Kidney capillary endothelial cell (primary cell): ENCODE measurements at regions not wholly inside any gene's neighbourhood (a gene's known extent, or its start where the extent isn't known, plus 50 kb on each side); places are given as distances from the start of the nearest gene placed in this dataset.
"Not testable (repeated sequence)": the region's sequence is repeated elsewhere in the genome, so short reads cannot be mapped to it uniquely, and the experiment has no call there.

Source experiments
- DNase-seq: peaks from one replicate; pipeline ENCODE4 v3.0.0-alpha.2; 2018; ENCODE audit warnings: low spot score

DNA sequence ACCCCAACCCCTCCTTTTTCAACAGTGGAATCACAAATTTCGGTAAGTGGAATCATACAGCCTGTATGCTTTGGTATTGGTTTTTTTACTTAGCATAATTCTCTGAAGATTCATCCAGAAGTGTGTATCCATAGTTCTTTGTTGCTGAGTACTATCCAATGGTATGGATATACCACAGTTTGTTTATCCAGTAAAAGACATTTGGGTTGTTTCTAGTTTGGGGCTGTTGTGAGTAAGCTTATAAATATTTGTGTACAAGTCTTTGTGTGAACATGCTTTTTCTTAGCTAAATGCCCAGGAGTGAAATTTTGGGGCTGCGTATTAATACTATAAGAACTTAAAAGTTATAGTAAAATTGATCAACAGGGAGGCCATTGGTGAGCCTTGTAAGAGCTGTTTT, 57.5 kb upstream of the GC start:
- DNase-seq: no peak

DNA sequence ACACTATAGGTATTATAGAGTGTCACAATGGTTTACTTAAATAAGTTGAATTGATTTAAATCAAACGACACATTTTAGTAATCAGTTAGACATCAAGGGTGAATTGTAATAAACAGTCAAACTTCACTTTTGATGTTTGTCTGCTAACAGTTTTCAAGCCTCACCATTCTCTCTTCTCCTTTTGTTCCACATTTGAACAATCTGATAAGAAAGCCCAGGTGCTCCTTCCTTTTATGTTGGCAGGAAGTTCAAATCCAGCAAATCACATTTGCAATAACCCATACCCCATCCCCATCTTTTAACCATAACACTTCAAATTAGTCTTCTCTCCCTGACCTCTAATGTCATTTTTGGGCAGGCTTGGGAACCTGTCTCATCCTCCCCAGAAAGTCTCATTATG, 63.4 kb upstream of the GC start:
- DNase-seq: no peak

DNA sequence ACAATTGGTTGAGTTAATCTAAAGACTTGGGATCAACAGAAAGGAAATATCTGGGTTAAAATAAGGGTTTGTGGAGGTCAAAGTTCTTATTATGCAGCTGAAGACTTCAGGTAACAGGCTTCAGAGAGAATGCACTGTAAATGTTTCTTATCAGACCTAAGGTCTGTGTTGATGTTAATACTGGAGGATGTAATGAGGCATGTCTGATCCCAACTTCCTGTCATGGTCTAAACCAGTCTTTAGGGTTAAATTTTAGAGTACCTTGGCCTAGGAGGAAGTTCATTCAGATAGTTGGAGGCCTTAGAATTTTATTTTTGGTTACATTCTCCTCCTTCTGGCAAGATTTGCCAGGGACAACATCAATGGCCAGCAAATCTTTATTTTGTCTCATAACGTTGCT, 72.1 kb upstream of the GC start:
- DNase-seq: no peak

DNA sequence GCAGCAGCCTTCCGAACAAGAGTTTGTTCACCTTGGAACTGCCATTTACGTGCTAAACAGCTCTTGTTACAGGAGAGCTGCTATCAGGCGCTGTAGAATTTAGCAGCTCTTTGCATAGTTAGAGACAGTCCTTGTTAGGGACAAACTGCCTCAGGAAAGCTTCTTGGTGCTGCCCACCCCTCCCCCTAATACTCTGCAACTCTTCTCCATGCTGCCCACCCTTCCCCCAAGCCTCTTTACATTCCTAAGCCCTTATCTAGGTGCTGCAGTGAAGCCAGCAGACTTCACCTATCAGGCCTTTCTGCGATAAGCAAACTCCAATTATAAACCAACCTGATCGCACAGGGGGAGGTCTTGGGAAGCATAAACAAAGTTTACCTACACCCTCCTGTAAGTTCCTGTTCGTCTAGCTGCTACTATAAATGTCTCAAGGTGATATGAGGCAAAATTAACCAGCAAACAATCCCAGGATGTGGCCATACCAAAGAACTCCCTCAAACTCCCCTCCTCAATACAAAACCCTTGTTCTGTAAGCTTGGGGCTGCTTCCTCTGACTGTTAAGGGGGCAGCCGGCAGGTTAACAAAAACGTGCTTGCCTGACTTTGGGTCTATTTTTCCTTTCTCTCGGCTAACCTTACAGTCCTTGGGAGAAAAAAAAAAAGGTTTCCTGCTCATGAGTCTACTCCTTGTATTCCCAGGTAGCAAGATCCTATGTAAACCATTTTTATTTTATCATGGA, 74.0 kb upstream of the GC start:
- DNase-seq: no peak

DNA sequence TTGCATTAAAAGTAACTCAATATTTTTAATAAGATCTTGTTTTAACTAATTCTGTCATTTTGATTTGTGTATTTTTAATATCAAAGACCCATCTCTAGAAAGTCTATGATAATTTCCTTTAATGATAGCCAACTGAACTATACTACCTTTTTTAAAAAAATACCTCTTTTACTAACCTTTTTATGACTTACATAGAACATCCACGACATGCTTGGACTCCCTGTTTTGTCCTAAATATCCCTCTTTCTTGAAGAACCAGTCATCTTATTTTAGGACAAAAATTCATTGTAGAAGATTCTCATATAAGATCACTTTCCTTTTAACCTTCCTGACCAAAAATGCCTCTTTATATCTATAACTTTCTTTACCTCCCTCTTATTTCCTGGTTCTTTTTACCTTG, 76.8 kb upstream of the GC start:
- DNase-seq: no peak

DNA sequence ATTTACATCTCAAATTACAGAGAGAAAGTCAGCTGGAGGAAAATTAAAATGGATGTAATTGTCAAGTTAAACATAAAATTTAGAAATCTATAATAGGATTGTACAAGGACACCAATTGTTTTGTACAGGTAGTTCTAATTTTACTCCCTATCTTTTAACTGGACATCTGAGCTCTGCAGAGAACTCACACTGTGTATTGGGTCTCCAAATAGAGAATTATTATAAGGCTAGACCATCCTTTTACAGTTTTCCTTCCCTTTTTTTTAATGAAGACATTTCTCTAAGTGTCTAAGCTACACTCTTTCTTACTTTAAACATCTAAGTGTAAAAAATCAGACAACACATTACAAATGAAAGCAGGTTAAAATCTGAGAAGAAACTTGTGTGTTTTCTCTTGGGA, 78.4 kb upstream of the GC start:
- DNase-seq: no peak

DNA sequence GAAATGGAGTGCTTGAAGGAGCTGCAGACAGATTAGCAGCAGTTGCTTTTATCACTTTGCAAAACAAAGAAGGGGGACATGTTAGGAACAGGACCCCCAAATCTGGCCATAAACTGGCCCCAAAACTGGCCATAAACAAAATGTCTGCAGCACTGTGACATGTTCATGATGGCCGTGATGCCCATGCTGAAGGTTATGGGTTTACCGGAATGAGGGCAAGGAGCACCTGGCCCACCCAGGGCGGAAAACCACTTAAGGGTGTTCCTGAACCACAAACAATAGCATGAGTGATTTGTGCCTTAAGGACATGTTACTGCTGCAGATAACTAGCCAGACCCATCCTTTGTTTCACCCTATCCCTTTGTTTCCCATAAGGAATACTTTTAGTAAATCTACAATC, 79.6 kb upstream of the GC start:
- DNase-seq: no peak

DNA sequence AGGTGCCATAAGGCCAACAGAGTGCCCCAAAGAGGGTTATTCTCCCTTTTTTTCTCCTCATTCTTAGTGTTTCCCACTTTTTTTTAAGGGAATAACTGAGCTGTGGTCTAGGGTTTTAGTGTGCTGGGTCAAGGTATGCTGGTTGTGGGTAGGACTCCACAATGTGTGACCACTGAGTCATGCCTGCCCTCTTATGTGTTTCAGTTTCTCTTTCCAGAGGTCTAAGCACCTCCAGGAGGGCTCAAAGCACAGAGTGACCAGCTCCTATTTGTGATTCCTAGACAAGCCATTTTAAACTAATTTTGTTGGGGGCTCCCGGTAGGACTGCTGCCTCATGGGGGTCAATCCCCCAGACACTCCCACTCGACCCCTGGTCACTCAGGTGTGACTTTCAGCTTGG, 80.5 kb upstream of the GC start:
- DNase-seq: no peak

DNA sequence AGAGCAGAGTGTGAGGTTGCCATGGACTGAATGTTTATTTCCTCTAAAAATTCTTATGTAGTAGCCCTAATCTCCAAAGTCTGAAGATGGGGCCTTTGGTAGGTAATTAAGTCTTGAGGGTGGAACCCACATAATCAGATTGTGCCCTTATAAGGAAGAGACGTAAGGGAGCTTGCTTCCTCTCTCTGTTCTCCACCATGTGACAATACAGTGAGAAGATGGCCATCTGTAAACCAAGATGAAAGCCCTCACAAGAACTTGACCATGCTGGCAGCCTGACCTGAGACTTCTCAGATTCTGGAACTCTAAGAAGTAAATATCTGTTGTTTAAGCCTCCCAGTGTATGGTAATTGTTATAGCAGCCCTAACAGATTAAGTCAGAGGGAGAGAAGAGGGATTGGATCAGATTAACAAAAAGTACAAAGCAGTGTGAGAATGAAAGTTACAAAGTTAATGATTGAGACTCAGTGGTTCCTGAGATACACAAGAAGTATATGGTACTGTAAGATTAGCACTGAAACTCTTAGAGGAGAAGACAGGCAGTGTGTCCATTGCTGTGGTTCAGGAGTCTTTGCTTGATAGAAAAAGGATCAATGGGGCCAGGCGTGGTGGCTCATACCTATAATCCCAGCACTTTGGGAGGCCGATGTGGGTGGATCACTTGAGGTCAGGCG, 82.5 kb upstream of the GC start:
- DNase-seq: no peak

DNA sequence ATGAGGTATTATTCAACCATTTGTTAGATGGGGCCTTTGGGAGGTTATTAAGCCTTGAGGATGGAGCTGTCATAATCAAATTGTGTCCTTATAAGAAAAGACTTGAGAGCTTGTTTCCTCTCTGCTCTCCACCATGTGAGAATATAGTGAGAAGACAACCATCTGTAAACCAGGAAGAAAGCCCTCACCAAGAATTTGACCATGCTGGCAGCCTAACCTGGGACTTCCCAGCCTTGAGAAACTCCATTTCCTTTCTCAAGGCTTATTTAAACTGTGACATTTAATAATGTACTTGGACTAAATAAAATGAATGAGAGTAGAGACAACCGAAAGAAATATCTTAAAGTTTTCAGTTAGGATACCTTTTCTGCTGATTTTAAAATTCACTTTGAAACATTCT, 83.7 kb upstream of the GC start:
- DNase-seq: no peak

DNA sequence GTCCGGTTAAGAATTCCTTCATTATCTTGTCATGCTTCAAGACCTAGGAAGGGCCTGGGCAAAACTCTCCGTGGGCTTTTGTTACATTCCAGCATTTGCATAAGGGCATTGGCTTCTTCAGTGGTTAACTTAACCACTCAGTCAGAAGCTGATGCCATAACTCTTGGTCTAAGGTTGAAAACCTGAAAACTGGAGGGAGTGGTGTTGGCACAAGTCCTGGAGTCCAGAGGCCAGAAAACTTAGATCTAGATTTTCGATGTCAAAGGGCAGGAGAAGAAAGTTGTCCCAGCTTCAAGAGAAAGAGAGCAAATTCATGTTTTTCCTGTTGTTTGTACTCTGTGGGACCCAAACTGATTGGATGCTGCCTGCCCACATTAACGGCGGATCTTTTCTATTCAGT, 86.6 kb upstream of the GC start:
- DNase-seq: no peak

DNA sequence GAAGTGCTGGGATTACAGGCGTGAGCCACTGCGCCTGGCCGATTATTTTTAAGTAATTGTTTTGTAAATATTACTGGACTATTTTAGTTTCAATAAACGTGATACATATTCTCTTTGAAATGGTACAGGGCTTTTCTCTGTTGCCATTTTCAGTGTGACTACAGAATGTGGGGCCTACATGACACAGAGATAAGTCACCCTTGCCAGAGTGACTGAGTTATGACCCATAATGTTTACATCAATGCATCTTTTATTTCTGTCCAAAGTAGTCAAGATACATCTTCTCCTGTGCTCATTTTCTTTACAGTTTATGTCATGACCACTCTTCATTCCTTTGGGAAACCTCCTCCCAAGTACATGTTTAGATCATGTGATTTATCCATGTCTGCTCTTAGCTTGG, 88.3 kb upstream of the GC start:
- no peak for DNase-seq

DNA sequence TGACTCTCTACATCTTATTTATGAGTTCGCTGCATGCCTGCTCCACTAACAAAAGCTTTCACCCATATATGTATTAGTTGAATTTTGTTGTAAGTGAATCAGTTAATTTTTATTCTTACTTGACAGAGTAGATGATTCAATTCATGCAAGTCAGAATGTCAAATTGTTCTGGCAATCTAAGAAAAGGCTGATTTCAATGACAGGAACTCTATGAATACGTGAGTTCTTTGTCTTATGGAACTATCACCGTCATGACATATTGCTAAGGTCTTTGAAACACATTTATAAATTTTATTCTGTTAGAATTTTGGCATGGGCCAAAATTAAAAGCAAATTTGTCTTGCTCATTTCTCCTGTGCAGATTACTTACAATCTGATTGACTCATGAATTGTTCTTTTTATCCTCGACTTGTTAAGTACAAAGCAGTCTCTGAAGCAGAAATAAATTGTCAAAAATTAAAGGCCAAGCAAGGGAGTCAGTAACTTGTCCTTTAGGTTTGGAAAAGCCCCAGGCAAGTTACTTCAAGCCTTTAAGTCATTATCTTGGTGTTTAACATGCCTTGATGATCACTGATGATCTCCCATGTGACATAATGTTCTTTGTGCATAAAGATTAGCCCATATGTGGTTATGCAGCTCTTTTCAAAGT, 89.0 kb upstream of the GC start:
- DNase-seq: no peak

DNA sequence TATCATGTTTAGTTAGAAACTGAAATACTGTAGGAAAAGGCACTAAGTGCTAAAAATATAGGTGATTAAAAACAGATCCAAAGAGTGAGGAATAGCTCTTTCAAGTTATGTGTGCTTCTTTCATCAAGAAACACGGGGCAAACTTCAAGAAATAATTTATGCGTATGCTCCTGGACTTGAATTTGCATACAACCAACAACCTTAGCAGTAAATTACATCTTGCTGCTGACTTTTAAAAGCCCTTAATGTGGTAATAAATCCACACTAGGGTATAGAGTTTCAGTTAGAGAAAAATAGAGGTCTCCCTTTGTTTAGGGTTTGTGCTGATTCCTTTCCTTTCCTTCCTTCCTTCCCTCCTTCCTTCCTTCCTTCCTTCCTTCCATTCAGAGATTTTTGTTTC, 94.5 kb upstream of the GC start:
- DNase-seq: no peak

DNA sequence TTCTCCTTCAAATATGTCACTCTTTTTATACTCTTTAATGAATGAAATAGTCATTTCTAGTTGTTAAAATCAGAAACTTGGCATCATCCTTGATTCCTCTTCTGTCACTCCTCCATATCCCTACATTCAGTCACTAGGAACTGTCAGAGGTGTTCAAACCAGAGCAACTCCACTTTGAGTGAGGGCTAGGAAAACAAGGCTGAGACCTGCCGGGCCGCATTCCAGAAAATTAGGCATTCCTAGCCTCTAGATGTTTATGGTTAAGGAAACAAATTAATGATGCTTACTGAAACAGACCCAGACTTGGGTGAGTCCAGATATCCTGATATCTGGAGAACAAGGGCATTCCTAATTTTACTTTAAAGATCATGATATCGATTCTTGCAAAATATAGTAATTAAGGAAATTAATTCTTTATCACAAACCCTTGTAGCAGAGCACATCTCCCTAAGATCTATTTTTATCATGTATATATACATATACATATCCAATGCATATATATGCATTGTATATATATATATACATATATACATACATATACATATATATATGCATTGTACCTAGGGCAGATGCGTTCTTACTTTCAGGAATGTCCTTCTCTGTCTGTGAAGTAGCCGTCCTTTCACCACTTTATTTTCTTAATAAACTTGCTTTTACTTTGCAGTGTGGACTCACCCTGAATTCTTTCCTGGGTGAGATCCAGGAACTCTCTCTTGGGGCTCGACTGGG, 98.4 kb upstream of the GC start:
- DNase-seq: no peak

DNA sequence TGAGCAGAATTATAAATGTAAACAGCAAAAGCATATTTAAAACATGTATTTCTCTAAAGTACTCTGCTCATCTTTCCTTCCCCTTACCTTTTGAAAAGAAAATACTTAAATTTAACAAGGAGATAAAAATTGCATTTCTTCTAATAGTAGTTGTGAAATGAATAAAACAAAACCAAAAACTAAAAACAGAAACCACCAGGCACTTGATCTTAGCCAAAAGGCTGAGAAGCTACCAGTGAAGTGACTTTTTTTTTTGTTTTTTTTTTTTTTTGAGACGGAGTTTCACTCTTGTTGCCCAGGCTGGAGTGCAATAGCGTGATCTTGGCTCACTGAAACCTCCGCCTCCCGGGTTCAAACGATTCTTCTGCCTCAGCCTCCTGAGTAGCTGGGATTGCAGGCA, 116.5 kb upstream of the GC start:
- not testable (repeated sequence) for DNase-seq

DNA sequence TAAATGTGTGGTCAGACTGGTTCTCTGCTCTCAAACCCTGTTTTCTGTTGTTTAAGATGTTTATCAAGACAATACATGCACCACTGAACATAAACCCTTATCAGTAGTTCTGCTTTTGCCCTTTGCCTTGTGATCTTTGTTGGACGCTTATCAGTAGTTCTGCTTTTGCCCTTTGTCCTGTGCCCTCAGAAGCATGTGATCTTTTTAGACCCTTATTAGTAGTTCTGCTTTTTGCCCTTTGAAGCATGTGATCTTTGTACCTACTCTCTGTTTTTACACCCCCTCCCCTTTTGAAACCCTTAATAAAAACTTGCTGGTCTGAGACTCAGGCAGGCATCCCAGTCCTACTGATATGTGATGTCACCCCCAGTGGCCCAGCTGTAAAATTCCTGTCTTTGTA, 121.7 kb upstream of the GC start:
- not testable (repeated sequence) for DNase-seq

DNA sequence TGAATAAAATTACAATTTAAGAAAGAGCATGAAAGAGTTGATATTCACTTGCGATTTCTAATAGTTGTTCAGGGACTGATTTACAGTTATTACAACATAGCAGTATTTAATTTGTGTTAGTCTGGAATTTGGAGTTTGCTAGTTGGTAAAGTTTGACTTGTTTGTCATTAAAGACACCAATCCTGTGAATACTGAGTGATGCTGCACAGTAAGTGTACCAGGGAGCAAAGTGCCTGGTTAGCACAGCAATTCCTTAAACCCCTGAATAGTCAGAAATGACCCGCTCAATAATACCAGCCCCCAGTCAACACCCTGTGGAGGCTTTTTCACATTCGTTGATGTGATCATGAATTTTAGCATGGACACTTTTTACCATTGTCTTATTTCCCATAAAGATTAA, 122.2 kb upstream of the GC start:
- DNase-seq: no peak

DNA sequence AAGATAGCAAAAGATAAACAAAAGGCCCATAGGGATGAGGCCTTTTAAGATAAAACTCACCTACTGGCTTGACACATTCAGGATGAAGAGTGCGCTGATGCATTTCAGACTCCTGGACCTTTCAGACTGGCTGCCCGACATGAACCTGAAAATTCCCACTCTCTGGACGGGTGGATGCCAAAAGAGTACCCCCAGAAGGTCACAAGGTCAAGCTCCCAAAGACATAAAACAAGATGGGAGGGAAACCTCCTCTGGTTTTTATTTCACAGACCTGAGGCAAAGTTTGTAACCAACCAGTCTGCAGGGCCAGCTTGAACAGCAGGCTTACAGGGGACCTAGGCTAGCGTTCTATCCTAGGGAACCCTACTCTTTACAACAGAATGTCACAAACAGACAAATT, 123.2 kb upstream of the GC start:
- no peak for DNase-seq

DNA sequence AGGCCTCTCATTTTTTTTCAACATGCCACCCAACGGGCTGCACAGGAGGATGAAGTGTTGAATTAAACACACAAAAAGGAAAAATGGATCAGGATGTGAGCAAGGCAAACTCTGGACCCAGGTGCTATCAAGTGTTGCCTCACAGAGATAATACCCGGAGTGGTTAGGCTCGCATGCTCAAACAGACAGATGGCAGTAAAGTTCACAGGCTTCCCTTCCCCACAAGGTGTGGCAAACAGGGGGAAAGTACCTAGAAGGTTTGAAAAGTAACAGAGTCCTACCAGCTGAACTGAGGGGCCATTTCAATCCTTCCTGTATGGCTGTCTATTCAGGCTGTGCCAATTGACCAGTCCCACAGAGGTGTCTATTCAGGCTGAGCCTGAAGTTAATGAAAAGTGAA, 123.9 kb upstream of the GC start:
- DNase-seq: no peak

DNA sequence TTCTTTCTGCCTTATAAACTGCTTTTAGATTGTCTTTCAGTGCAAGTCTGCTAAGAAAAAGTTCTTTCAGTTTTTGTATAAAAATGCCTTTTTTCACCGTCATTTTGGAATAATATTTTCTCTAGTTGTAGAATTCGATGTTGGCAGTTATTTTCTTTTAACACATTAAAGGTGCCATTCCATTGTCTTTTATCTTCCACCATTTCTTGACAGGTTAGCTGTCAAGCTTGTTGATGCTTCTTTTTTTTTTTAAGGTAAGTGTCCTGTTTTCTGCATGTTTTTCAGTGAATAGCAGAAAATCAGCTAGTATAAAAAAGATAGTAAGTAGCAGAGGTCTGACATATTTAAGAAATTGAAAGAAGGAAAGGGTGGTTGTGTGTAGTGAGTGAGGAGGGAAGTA, 118.5 kb upstream of the NPFFR2 start:
- no peak for DNase-seq

DNA sequence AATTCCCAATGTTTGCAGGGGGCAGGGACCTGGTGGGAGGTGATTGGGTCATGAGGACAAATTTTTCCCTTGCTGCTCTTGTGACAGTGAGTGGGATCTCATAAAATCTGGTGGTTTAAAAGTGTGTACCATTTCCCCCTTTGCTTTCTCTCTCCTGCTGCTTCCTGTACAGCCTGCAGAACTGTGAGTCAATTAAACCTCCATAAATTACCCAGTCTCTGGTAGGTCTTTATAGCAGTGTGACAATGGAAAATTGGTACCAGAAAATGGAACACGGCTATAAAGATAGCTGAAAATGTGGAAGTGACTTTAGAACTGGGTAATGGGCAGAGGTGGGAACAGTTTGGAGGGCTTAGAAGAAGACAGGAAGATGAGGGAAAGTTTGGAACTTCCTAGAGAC, 108.7 kb upstream of the NPFFR2 start:
- DNase-seq: no peak

DNA sequence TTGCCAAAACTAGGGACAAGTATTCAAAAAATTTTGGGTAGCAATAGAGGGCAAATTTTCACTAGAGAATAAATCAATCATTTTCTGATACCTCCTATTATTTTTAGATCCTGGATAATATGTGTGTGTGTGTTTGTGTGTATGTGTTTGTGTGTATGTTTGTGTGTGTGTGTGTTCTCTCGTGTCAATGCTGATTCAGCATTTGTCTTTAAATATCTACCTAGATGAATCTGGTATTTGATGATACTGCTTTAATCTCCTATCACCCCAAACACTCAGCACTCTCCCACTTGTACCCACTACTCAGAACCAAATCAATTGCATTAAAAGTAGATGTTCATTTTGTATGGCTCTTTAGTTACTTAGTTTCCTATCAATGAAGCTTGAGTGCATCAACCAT, 101.3 kb upstream of the NPFFR2 start:
- no peak for DNase-seq
